ENCODE measurements at regions not wholly inside any gene's neighbourhood (a gene's known extent, or its start where the extent isn't known, plus 50 kb on each side); places are given as distances from the start of the nearest gene placed in this dataset.

- ChIA-PET CTCF (interaction anchor here (0.7 kb wide), 1 partner anchor 9 kb away, joined by 3 read pairs; no protein-coding TSS in a partner anchor), POLR2A (no interaction called here)
- Histone ChIP-seq H3K27me3 (ENCODE audit: insufficient read depth) (no peaks in the 10 kb centered on the region), H3K36me3 (replicated peaks in 1 of 2; ENCODE audit: control insufficient read depth in 1 of 2, insufficient read depth in 2 of 2, low read length in 1 of 2) (no peaks in the 10 kb centered on the region), H3F3A (replicated peaks; ENCODE audit: insufficient read depth) (no peaks in the 10 kb centered on the region), H3K9ac (no peak overlapping the region), H4K20me1 (ENCODE audit: insufficient read depth) (no peaks in the 10 kb centered on the region), H3K27ac (ENCODE audit: low read depth in 2 of 2, low read length in 1 of 2) (no peak overlapping the region), H2AFZ (ENCODE audit: low read depth) (no peak overlapping the region), H3K79me2 (ENCODE audit: insufficient read depth) (no peaks in the 10 kb centered on the region), H3K9me2 (no peaks in the 10 kb centered on the region), H3K4me1 (ENCODE audit: control insufficient read depth in 1 of 2, insufficient read depth in 2 of 2, low read depth in 1 of 2, low read length in 1 of 2) (no peaks in the 10 kb centered on the region), H3K4me3 (ENCODE audit: low read depth in 2 of 2, low read length in 1 of 2) (no peak overlapping the region), H3K4me2 (no peak overlapping the region), H3K9me3 (no peaks in the 10 kb centered on the region)
- no peak for DNase-seq
- 63% methylated on average over 2 of the region's 6 CpGs for WGBS (ENCODE audit: low lambda C conversion rate)
- no peak for TF ChIP-seq USF1 (IDR thresholded peaks at IDR 0.05; ENCODE audit: borderline replicate concordance, low read depth)
- TF ChIP-seq GATA2 (CRISPR knock-in tag; IDR thresholded peaks at IDR 0.05) = no peak
- no peak for TF ChIP-seq USF2 (IDR thresholded peaks at IDR 0.05; ENCODE audit: borderline replicate concordance, low read depth, low read length)
- no peak for TF ChIP-seq PBX3 (IDR thresholded peaks at IDR 0.05)
- TF ChIP-seq IRF3 (IDR thresholded peaks at IDR 0.05; ENCODE audit: low read depth, low read length) = no peak
- TF ChIP-seq TEAD4 (IDR thresholded peaks at IDR 0.05; ENCODE audit: borderline replicate concordance, insufficient read depth) = no peak
- no peak for TF ChIP-seq TAF1 (IDR thresholded peaks at IDR 0.05; ENCODE audit: borderline replicate concordance, low read depth, low read length)
- TF ChIP-seq MXI1 (IDR thresholded peaks at IDR 0.05; ENCODE audit: low read depth, low read length) = no peak
- no peak for TF ChIP-seq FOSL2 (IDR thresholded peaks at IDR 0.05; ENCODE audit: borderline replicate concordance, low read depth)
- TF ChIP-seq SIN3A (IDR thresholded peaks at IDR 0.05; ENCODE audit: borderline replicate concordance, low read depth, low read length) = no peak
- no peak for TF ChIP-seq ELF1 (IDR thresholded peaks at IDR 0.05)
- TF ChIP-seq RAD21 (IDR thresholded peaks at IDR 0.05; ENCODE audit: low read length) = no peak
- no peak for TF ChIP-seq RCOR1 (IDR thresholded peaks at IDR 0.05; ENCODE audit: low read length)
- TF ChIP-seq FOXJ3 (CRISPR knock-in tag; IDR thresholded peaks at IDR 0.05) = no peak
- no peak for TF ChIP-seq CTCF (IDR thresholded peaks at IDR 0.05)
- TF ChIP-seq POLR2AphosphoS5 (IDR thresholded peaks at IDR 0.05; ENCODE audit: low read depth, low read length) = no peak
- TF ChIP-seq NRF1 (IDR thresholded peaks at IDR 0.05; ENCODE audit: low read depth, low read length) = no peak
- TF ChIP-seq EP300 (IDR thresholded peaks at IDR 0.05; ENCODE audit: borderline replicate concordance in 1 of 2, low read depth in 1 of 2, low read length in 1 of 2) = no peak
- no peak for TF ChIP-seq NFIC (IDR thresholded peaks at IDR 0.05; ENCODE audit: borderline replicate concordance)
- TF ChIP-seq YY1 (IDR thresholded peaks at IDR 0.05; ENCODE audit: low read depth) = no peak
These were observed 212.9 kb downstream of the CD47 start for GRCh38 chr3:107877936-107878335.

Measured in SK-N-SH (cell line).